HT1080 (cell line): ENCODE measurements at regions not wholly inside any gene's neighbourhood (a gene's known extent, or its start where the extent isn't known, plus 50 kb on each side); places are given as distances from the start of the nearest gene placed in this dataset. TPM values are rescaled to one million over a fixed set of nuclear protein-coding genes. Genes with fewer than 3 reads are reported as not detected.

ENCODE experiments used
- DNase-seq: peaks from one replicate; pipeline ENCODE4 v3.0.0-alpha.2; 2015; ENCODE audit warnings: low read depth
- small RNA-seq: library from RNA; depleted of rRNA; stranded (forward); fragments of <200 nt; gene quantifications from one replicate; pipeline ENCODE3, GENCODE V24; 2014

- DNase-seq, result no peak
These were observed 70.1 kb upstream of the PTBP2 start for GRCh38 chr1:96651517-96651916.

GRCh38 chr1:96660051-96660450 lies 61.5 kb upstream of the PTBP2 start:
- DNase-seq, result no peak

GRCh38 chr1:96660503-96660902 lies 61.1 kb upstream of the PTBP2 start:
- DNase-seq, result no peak

Small RNAs in the stretch of these regions (small RNA-seq; reads per million reads assigned to genes)
- not detected for gene RNU1-130P
